H1 (cell line): ENCODE measurements at regions not wholly inside any gene's neighbourhood (a gene's known extent, or its start where the extent isn't known, plus 50 kb on each side); places are given as distances from the start of the nearest gene placed in this dataset.

ENCODE experiments used
- CTCF ChIA-PET: fragments of 300-600 bp; sonication (Branson Sonifier 250); formaldehyde crosslinking; loops from one replicate; lab custom pipeline; 2021; ENCODE audit not compliant: partially characterized antibody; lab: Charles Lee
- POLR2A ChIA-PET: fragments of 300-600 bp; sonication (Branson Sonifier 250); formaldehyde crosslinking; loops from one replicate; lab custom pipeline; 2021; ENCODE audit warnings: inconsistent platforms; ENCODE audit not compliant: partially characterized antibody; lab: Charles Lee
- DNase-seq, 2 experiments: peaks; one replicate each; pipeline versions ENCODE4 v3.0.0 to v3.0.0-alpha.2; 2010 to 2022; ENCODE audit warnings: low spot score in 2 of 2, low read depth in 1 of 2, mixed read lengths in 1 of 2
- FAIRE-seq: peaks from 2 replicates; lab custom pipeline; 2011; peaks lifted over from hg19 to GRCh38; lab: Jason Lieb, UNC
- H2AFZ ChIP-seq: 2 replicates; pipeline ENCODE4 v1.8.1; 2012; ENCODE audit warnings: low read length, inconsistent platforms
- H2AK5ac ChIP-seq: 2 replicates; pipeline ENCODE4 v1.6.1; 2013; ENCODE audit warnings: low read depth, low read length
- H2BK120ac ChIP-seq: replicated peaks from 2 replicates; pipeline ENCODE3; 2013; ENCODE audit warnings: low read depth, low read length, inconsistent platforms
- H2BK12ac ChIP-seq: 2 replicates; pipeline ENCODE4 v1.6.1; 2013; ENCODE audit warnings: low read depth, low read length
- H2BK15ac ChIP-seq: 2 replicates; pipeline ENCODE4 v1.6.1; 2013; ENCODE audit warnings: low read length
- H2BK20ac ChIP-seq: 2 replicates; pipeline ENCODE4 v1.6.1; 2013; ENCODE audit warnings: low read length
- H2BK5ac ChIP-seq: 2 replicates; pipeline ENCODE4 v1.6.1; 2013; ENCODE audit warnings: low read depth, low read length
- H3K14ac ChIP-seq: 2 replicates; pipeline ENCODE4 v1.6.1; 2013; ENCODE audit warnings: inconsistent platforms; ENCODE audit not compliant: insufficient read length
- H3K18ac ChIP-seq: 2 replicates; pipeline ENCODE4 v1.6.1; 2013; ENCODE audit warnings: low read length; ENCODE audit errors: extremely low read depth
- H3K23ac ChIP-seq: 2 replicates; pipeline ENCODE4 v1.6.1; 2013; ENCODE audit warnings: inconsistent platforms; ENCODE audit not compliant: insufficient read length
- H3K23me2 ChIP-seq: 2 replicates; pipeline ENCODE4 v1.6.1; 2013; ENCODE audit warnings: low read depth, low read length
- H3K27ac ChIP-seq: 2 replicates; pipeline ENCODE4 v1.6.1; 2011; ENCODE audit warnings: low read depth, low read length, inconsistent platforms
- H3K27me3 ChIP-seq, 4 experiments: replicated peaks in 1 of 4; 1 replicate in 1 of 4; 2 replicates in 3 of 4; pipeline versions ENCODE4 v1.6.1 to v1.8.1; 2011 to 2013; ENCODE audit warnings: low read length in 3 of 4, mild to moderate bottlenecking in 3 of 4, inconsistent platforms in 2 of 4, mixed read lengths in 2 of 4, moderate library complexity in 1 of 4; ENCODE audit not compliant: control insufficient read depth in 3 of 4, insufficient read depth in 3 of 4; ENCODE audit errors: extremely low read depth in 1 of 4
- H3K36me3 ChIP-seq, 4 experiments: 2 replicates each; pipeline versions ENCODE4 v1.6.1 to v1.8.1; 2011 to 2013; ENCODE audit warnings: mild to moderate bottlenecking in 4 of 4, low read length in 3 of 4, moderate library complexity in 2 of 4, control low read depth in 1 of 4, inconsistent platforms in 1 of 4; ENCODE audit not compliant: insufficient read depth in 4 of 4, control insufficient read depth in 2 of 4
- H3K4ac ChIP-seq: replicated peaks from 2 replicates; pipeline ENCODE3; 2013; ENCODE audit warnings: low read length, low read depth, mixed read lengths, inconsistent platforms; ENCODE audit not compliant: insufficient read length
- H3K4me1 ChIP-seq, 4 experiments: replicated peaks in 1 of 4; 1 replicate in 1 of 4; 2 replicates in 3 of 4; pipeline versions ENCODE4 v1.6.1 to v1.8.1; 2011 to 2013; ENCODE audit warnings: low read length in 3 of 4, inconsistent platforms in 2 of 4, mixed read lengths in 1 of 4; ENCODE audit not compliant: insufficient read depth in 4 of 4, control insufficient read depth in 3 of 4
- H3K4me2 ChIP-seq, 2 experiments: 2 replicates each; pipeline versions ENCODE4 v1.6.1 to v1.8.1; 2011 to 2013; ENCODE audit warnings: low read depth in 2 of 2, low read length in 2 of 2, control low read depth in 1 of 2, inconsistent platforms in 1 of 2, mild to moderate bottlenecking in 1 of 2; ENCODE audit not compliant: insufficient read depth in 1 of 2
- H3K4me3 ChIP-seq, 4 experiments: fragments of 200-600, 300-600 bp in 1 of 4; sonication (generic), shearing (Covaris generic), sonication (Bioruptor Twin) in 1 of 4; 2 replicates each; pipeline versions ENCODE4 v1.5.1 to v1.8.1; 2011 to 2016; ENCODE audit warnings: low read length in 4 of 4, low read depth in 3 of 4, control low read depth in 2 of 4, inconsistent platforms in 2 of 4, mild to moderate bottlenecking in 2 of 4, mixed read lengths in 1 of 4, moderate library complexity in 1 of 4; ENCODE audit not compliant: insufficient read depth in 2 of 4; ENCODE audit errors: extremely low read depth in 1 of 4
- H3K56ac ChIP-seq: replicated peaks from 2 replicates; pipeline ENCODE3; 2013; ENCODE audit warnings: low read depth, mild to moderate bottlenecking, mixed read lengths, low read length, inconsistent platforms; ENCODE audit not compliant: insufficient read length
- H3K79me1 ChIP-seq: 2 replicates; pipeline ENCODE4 v1.6.1; 2013; ENCODE audit warnings: low read depth, low read length, control low read depth
- H3K79me2 ChIP-seq, 2 experiments: 2 replicates each; pipeline versions ENCODE4 v1.6.1 to v1.8.1; 2012 to 2013; ENCODE audit warnings: low read length in 2 of 2, mild to moderate bottlenecking in 2 of 2, inconsistent platforms in 1 of 2; ENCODE audit not compliant: insufficient read depth in 2 of 2, control insufficient read depth in 1 of 2
- H3K9ac ChIP-seq, 4 experiments: replicated peaks in 1 of 4; 1 replicate in 1 of 4; 2 replicates in 3 of 4; pipeline versions ENCODE4 v1.6.1 to v1.8.1; 2011 to 2013; ENCODE audit warnings: low read depth in 3 of 4, low read length in 3 of 4, control low read depth in 2 of 4, mild to moderate bottlenecking in 2 of 4, moderate library complexity in 2 of 4, inconsistent platforms in 1 of 4; ENCODE audit errors: extremely low read depth in 1 of 4
- H3K9me3 ChIP-seq, 2 experiments: 2 replicates each; pipeline versions ENCODE4 v1.6.1 to v1.8.1; 2012 to 2013; ENCODE audit warnings: mild to moderate bottlenecking in 2 of 2, moderate library complexity in 2 of 2, control low read depth in 1 of 2, inconsistent platforms in 1 of 2, low read depth in 1 of 2, low read length in 1 of 2, mixed read lengths in 1 of 2; ENCODE audit not compliant: insufficient read depth in 2 of 2
- H4K20me1 ChIP-seq, 2 experiments: replicated peaks in 1 of 2; 2 replicates each; pipeline versions ENCODE3 to v1.8.1; 2011 to 2013; ENCODE audit warnings: inconsistent platforms in 2 of 2, low read length in 2 of 2, mild to moderate bottlenecking in 1 of 2; ENCODE audit not compliant: insufficient read depth in 2 of 2, control insufficient read depth in 1 of 2
- H4K5ac ChIP-seq: 2 replicates; pipeline ENCODE4 v1.6.1; 2013; ENCODE audit warnings: low read length, low read depth, mixed read lengths, inconsistent platforms; ENCODE audit not compliant: insufficient read length
- H4K8ac ChIP-seq: 2 replicates; pipeline ENCODE4 v1.8.0; 2013; ENCODE audit warnings: mild to moderate bottlenecking, moderate library complexity, low read length, inconsistent platforms; ENCODE audit not compliant: insufficient read depth; ENCODE audit errors: extremely low read depth
- H4K91ac ChIP-seq: replicated peaks from 2 replicates; pipeline ENCODE3; 2013; ENCODE audit warnings: low read length, mixed read lengths, inconsistent platforms; ENCODE audit not compliant: insufficient read length
- ASH2L ChIP-seq: fragments of 200-600, 300-600 bp; sonication (generic); IDR thresholded peaks from one replicate; pipeline ENCODE4 v1.7.1; 2017; ENCODE audit warnings: low read length
- CBX8 ChIP-seq: fragments of 300-800, 300-1000 bp; sonication (generic); IDR thresholded peaks from 2 replicates; pipeline ENCODE4 v1.7.1; 2016; ENCODE audit warnings: low read depth, low read length, borderline replicate concordance
- CREB1 ChIP-seq: IDR thresholded peaks from 2 replicates; pipeline ENCODE4 v1.6.1; 2012; ENCODE audit warnings: inconsistent platforms
- EGR1 ChIP-seq: IDR thresholded peaks from 2 replicates; pipeline ENCODE4 v1.6.1; 2011; ENCODE audit warnings: low read depth, low read length, borderline replicate concordance
- EZH2 ChIP-seq: fragments of 200-600 bp; sonication (generic); IDR thresholded peaks from 2 replicates; pipeline ENCODE4 v1.7.1; 2012; ENCODE audit warnings: low read depth, mild to moderate bottlenecking, moderate library complexity, low read length, inconsistent platforms; ENCODE audit not compliant: severe bottlenecking
- KDM5A ChIP-seq: fragments of 200-600 bp; IDR thresholded peaks from 2 replicates; pipeline ENCODE4 v1.7.1; 2012; ENCODE audit warnings: mild to moderate bottlenecking, low read length, inconsistent platforms, mixed read lengths
- MAFK ChIP-seq: IDR thresholded peaks from 2 replicates; pipeline ENCODE4 v1.6.1; 2012; ENCODE audit warnings: low read depth, mild to moderate bottlenecking, improper control_type of control experiment, low read length
- RBBP5 ChIP-seq: IDR thresholded peaks from 2 replicates; pipeline ENCODE4 v1.7.1; 2012; ENCODE audit warnings: low read depth, mild to moderate bottlenecking, inconsistent platforms, low read length, moderate library complexity, borderline replicate concordance
- RNF2 ChIP-seq: fragments of 200-900, 300-1000 bp; sonication (generic); IDR thresholded peaks from 2 replicates; pipeline ENCODE4 v1.7.1; 2016; ENCODE audit warnings: borderline replicate concordance, low read depth, mild to moderate bottlenecking, antibody characterized with exemption, low read length; ENCODE audit not compliant: poor library complexity, severe bottlenecking; ENCODE audit errors: missing control alignments
- SAP30 ChIP-seq: fragments of 300-600 bp; sonication (generic); IDR thresholded peaks from 2 replicates; pipeline ENCODE4 v1.7.1; 2012; ENCODE audit warnings: low read length, moderate library complexity, mild to moderate bottlenecking, inconsistent platforms; ENCODE audit not compliant: insufficient read depth, insufficient replicate concordance
- TEAD4 ChIP-seq: IDR thresholded peaks from 2 replicates; pipeline ENCODE4 v1.6.1; 2012; ENCODE audit warnings: low read depth, low read length, inconsistent platforms, mixed read lengths
- ZNF274 ChIP-seq: IDR thresholded peaks from 2 replicates; pipeline ENCODE4 v1.7.0; 2012; ENCODE audit warnings: low read length, borderline replicate concordance; ENCODE audit errors: extremely low read depth
- WGBS, 2 experiments: shearing (Covaris generic) in 1 of 2; methylation state at CpG; one replicate each; pipeline versions ENCODE4 v1.1.6 to v1.1.7; 2013 to 2015; ENCODE audit warnings: low lambda C conversion rate in 2 of 2, mixed read lengths in 2 of 2, inconsistent platforms in 1 of 2, low coverage in 1 of 2, missing lambda C conversion rate in 1 of 2; ENCODE audit not compliant: insufficient replicate concordance in 2 of 2, insufficient coverage in 1 of 2, insufficient read length in 1 of 2; ENCODE audit errors: extremely low coverage in 1 of 2, missing lambda C conversion rate in 1 of 2; 5-methylcytosine and 5-hydroxymethylcytosine counted together

- H2BK20ac ChIP-seq = no peak overlapping the region
- no peaks in the 10 kb centered on the region for H3K4me1 ChIP-seq
- WGBS, 2 experiments = 100% methylated on average over 1 of the region's 1 CpG; no CpG with 5 or more reads in 1 of the 2 experiments
- no peaks in the 10 kb centered on the region; a peak in 1 of 4 replicates for H3K9me3 ChIP-seq
- H3K79me1 ChIP-seq = no peaks in the 10 kb centered on the region
- no peak overlapping the region for H3K23ac ChIP-seq
- FAIRE-seq (no peak), DNase-seq (no peak)
- H4K5ac ChIP-seq = no peak overlapping the region
- TF ChIP-seq KDM5A (no peak), RNF2 (no peak), CREB1 (no peak), RBBP5 (no peak), ASH2L (no peak), ZNF274 (no peak), MAFK (no peak), SAP30 (no peak), EZH2 (no peak), TEAD4 (no peak), EGR1 (no peak), CBX8 (no peak)
- H4K91ac ChIP-seq = no peak overlapping the region
- H3K4me2 ChIP-seq = no peak overlapping the region
- H3K27ac ChIP-seq = no peak overlapping the region
- H3K9ac ChIP-seq = no peak overlapping the region
- no peaks in the 10 kb centered on the region for H3K79me2 ChIP-seq
- no peak overlapping the region for H2BK5ac ChIP-seq
- H3K4me3 ChIP-seq = no peak overlapping the region
- H2BK12ac ChIP-seq = no peak overlapping the region
- ChIA-PET POLR2A (no interaction called here), CTCF (interaction anchor here (1.1 kb wide), 1 partner anchor 16 kb away, joined by 3 read pairs; no protein-coding TSS in a partner anchor)
- H3K27me3 ChIP-seq = no peaks in the 10 kb centered on the region
- no peak overlapping the region for H3K18ac ChIP-seq
- H3K56ac ChIP-seq = no peak overlapping the region
- H2BK120ac ChIP-seq = no peak overlapping the region
- H4K20me1 ChIP-seq = no peaks in the 10 kb centered on the region
- H2BK15ac ChIP-seq = no peak overlapping the region
- no peak overlapping the region for H3K14ac ChIP-seq
- H3K4ac ChIP-seq = no peak overlapping the region
- H2AK5ac ChIP-seq = no peak overlapping the region
- no peak overlapping the region for H4K8ac ChIP-seq
- no peaks in the 10 kb centered on the region for H3K23me2 ChIP-seq
- H2AFZ ChIP-seq = no peak overlapping the region
- no peaks in the 10 kb centered on the region for H3K36me3 ChIP-seq
Measured at GRCh38 chr16:60458255-60458654, 1578.0 kb downstream of the CDH8 start.
